Stimulated activated naive CD4-positive, alpha-beta T cell treated with Interleukin-2 at 50 U/mL for 16 hours (primary cell): ENCODE measurements at regions not wholly inside any gene's neighbourhood (a gene's known extent, or its start where the extent isn't known, plus 50 kb on each side); places are given as distances from the start of the nearest gene placed in this dataset.

Experiments used
- DNase-seq: peaks from one replicate; lab custom pipeline; 2025; lab: John Stamatoyannopoulos, UW

DNA sequence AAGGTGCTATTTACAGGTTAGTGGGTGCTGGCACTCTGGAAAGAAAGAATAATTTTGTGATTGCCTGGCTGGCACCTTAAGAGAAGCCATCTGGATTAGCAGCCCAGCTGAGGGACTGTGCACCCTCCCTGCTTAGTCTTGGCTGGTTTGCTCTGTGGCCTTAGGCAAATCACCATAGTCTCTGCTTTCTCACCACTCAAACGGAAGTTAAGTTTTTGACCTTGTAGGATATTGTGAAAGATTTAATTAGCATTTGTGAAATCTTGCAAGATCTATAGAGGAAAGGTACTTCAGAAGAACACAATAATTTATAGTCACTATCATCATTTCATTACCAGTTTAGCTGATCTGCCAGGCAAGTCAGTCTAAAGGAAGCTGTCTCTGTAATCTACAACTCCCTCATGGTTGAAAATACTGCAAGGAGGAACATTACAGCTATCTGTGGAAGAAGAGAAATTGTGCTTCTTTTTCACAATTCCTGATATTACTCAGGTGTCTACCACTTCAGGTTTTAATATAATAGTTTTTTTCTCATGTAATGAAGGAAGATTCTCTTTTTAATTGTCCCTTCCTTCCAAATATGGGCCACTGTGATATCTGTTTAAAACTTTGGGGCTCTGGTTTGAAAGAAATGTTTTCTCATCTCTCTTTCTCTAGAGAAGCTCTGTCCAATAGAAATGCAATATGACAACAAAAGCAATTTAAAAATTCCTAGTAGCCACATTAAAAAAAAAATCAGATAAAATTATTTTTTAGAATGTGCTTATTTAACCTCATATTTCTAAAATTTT lies 219.6 kb downstream of the PTEN start:
- no peak for DNase-seq

DNA sequence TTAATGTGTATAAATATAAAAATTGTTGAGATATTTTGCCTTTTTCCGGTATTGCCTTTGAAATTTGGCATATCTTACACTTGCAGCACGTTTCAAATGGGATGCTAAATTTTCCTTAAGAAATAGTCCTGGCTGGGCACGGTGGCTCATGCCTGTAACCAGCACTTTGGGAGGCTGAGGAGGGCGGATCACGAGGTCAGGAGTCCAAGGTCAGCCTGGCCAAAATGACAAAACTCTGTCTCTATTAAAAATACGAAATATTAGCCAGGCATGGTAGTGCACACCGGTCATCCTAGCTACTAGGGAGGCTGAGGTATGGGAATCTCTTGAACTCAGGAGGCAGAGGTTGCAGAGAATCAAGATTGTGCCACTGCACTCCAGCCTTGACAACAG lies 220.2 kb downstream of the PTEN start:
- DNase-seq, result no peak

GRCh38 chr10:88086187-88086960 lies 222.9 kb downstream of the PTEN start:
- DNase-seq, result no peak

- no peak for DNase-seq
These were observed 225.3 kb downstream of the PTEN start for GRCh38 chr10:88088441-88089340.

DNA sequence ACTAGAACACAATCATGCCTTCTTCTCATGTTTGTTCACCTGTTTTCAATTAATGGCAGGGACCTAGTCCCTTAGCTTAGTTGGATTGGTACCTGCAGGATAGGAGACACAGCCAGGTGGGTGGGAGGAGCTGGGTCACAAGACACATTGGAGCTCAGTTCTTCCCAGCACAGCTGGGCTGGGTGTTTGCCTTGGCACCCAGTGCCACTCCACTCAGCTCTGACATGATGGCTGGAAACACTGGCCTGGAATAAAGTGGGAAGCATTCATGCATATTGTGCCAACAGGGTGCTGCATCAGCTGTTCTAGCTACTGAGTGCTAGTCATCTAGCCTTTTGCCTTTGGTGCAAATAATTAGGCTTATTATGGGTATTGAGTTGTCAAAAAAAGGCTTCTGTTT lies 226.1 kb downstream of the PTEN start:
- DNase-seq, result no peak

DNA sequence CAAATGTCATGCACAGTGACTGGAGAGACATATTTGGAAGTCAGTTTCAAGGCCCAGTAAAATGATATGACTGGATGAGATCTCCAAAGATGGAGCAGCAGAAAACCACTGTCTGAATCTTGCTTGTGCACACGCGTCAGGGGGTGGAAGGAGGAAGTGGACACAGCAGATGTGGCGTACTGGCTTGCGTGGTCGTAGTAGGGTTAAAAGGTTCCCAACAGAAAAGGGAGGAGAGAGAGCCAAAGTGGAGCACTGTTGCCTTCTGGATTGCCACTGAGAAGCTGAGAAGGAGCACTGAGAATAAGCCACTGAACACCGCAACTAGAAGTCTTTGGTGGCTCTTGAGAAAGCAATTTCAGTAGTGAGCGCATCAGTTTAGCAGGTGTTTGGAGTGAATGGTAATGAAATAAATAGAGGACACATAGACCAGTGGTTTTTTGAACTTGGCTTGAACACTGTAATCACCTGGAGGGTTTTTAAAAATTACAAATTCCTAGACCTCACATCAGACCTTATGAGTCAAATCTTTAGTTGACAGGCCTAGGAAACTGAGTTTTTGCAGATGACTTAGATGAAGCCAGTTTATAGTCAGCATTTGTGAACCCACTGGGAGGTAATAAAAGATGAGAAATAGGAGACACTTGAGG lies 227.3 kb downstream of the PTEN start:
- no peak for DNase-seq

GRCh38 chr10:88091490-88092061 lies 228.2 kb downstream of the PTEN start:
- peak; percentile 75 for DNase-seq

DNA sequence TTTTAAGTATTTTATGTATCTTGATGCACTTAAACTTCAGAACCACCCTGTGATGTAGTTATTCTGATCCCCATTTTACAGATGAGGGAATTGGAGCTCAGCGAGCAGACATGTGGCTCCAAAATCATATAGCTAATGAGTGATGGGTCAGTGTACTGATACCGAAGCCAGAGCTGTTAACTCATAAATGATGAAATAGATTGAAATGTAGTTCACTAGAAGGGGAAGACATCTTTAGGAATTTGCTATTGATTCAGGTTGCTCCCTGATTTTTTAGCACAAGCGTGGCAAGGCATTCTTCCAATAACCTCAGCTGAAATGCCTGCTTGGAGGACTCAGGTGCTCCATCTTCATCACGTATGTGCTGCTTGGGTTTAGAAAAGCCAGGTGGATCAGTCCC lies 228.8 kb downstream of the PTEN start:
- no peak for DNase-seq

DNA sequence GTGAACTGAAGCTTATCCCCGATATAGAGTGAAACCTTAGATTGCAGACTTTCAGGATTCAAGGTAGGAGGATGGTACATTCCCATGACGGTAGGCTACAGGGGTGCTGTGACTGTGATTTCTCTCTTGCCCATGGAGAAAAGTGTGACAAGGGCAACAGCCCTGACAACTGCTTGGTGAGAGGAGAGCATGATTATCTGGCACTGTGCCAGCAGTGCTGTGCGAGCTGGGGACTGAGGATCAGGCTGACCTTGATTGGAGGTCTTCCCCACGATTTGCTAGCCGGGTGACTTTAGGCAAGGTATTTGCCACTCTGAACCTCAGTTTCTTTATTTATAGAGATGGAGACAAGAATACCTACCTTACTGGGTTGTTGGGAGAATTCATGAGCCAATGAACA lies 229.5 kb downstream of the PTEN start:
- DNase-seq, result no peak

DNA sequence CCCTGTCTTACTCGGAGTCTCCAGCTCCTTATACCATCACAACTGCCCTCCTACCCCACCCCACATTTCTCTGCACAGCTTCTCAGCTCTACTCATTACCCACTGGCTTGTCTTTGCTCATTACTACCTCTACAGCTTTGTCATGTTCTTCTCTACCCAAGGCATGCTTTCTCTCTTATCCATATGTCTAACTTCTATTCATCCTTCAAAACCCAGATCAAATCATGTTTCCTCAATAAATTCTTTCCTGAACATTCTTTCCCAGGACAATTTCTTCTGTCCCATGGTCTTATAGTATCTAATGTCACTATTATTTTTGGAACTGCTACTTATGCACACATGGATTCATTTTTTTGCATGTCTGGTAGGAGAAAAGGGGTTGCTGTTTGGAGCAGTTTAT lies 231.4 kb downstream of the PTEN start:
- no peak for DNase-seq

- DNase-seq, result no peak
These were observed 231.8 kb downstream of the PTEN start for GRCh38 chr10:88095223-88095721.

DNA sequence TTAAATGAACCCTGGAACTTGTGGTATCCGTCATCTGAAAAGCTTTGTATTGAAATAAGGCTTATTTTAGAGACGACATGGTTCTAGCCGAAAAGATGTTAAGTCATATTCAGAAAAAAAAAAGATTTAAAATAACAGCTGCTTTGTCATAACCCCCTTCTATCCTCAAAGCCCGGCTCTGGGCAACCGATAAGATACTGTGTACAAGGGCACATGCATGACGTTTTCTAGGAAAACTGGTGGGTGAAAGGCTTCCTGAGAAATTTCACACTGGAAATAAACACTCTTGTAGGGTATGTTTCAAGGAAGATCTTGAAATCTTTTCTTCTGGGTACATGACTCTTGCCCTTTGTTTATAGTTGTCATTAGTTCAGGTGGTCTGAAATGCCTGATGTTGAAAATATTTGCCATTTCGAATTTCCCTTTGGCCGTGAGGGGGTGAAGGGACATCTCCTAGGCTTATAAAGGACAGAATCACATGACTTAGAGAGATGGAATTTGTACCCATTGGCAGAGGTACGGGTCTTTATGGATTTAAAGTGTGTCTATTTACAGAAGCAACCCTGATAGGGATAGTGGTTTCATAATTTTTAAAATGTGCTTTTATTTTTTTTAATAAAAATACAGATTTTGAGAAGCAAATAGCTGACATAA lies 232.5 kb downstream of the PTEN start:
- no peak for DNase-seq

DNA sequence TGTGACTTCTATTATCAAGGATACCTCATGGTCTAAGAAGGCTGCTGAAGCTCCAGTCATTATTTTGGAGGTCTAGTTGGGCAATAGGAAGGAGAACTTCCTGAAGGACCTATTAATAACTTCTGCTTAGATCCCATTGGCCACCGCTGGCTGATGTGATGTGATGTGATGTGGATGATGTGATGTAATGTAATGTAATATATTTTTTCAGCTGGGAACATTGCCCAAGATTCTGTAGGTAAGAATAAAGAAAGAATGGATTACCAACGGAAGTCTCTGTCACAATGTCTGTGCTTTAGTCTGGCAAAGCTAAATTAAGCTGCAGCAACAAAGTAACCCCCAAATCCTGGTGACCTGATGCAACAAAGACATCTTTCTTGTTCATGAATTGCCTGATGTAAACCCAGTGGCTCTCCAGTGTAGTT lies 233.7 kb downstream of the PTEN start:
- DNase-seq, result no peak

GRCh38 chr10:88097536-88097935 lies 234.1 kb downstream of the PTEN start:
- DNase-seq, result no peak

- no peak for DNase-seq
These were observed 236.9 kb downstream of the PTEN start for GRCh38 chr10:88100281-88100680.

DNA sequence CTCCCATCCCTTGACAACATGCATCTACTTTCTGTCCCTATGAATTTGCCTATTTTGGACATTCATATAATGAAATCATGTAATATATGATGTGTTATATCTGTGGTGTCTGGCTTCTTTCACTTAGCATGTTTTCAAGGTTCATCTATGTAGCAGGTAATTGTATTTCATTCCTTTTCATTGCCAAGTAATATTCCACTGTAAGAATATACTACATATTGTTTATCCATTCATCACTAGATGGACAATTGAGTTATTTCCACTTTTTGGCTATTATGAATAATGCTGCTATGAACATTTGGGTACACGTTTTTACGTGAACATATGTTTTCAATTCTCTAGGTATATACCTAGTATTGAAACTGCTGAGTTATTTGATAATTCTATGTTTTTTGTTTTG lies 238.2 kb downstream of the PTEN start:
- no peak for DNase-seq

- DNase-seq, result no peak
These were observed 240.2 kb downstream of the PTEN start for GRCh38 chr10:88103576-88103975.

DNA sequence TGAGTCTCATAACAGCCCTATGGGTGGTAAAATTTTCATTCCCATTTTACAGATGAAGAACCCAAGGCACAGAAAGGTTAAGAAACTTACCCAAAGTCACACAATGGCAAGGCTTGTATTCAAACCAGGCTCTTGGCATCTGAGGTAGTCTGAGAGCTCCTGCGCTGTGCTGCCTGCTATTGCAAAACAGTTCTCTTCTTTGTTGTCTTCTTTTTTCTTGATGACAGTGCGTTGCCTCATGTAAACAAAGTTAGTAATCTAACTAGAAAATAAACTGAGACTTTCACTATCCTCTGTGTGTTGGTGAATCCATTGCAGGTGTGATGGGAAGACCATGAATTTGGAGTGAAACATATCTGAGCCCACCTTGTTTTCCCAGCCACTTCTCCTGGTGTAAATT lies 240.8 kb downstream of the PTEN start:
- DNase-seq, result no peak

DNA sequence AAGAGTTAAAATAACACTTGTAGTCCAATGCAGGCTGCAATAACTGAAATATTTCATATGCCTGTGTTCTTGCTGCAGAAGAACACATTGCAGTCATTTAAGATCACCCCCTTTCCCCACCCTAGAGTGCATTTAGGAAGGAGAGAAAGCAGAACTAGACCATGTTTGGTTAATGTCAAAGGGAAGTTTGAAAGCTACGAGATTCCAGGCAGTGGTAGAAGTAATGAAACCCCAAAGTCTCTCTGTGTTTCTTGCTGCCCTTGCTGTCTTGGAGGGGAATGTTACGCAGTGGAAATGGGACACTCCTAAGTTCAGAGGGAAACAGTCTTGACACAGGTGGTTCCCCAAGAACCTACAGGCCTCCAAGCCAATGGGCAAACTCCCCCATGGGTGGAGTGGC lies 242.9 kb downstream of the PTEN start:
- DNase-seq, result no peak

DNA sequence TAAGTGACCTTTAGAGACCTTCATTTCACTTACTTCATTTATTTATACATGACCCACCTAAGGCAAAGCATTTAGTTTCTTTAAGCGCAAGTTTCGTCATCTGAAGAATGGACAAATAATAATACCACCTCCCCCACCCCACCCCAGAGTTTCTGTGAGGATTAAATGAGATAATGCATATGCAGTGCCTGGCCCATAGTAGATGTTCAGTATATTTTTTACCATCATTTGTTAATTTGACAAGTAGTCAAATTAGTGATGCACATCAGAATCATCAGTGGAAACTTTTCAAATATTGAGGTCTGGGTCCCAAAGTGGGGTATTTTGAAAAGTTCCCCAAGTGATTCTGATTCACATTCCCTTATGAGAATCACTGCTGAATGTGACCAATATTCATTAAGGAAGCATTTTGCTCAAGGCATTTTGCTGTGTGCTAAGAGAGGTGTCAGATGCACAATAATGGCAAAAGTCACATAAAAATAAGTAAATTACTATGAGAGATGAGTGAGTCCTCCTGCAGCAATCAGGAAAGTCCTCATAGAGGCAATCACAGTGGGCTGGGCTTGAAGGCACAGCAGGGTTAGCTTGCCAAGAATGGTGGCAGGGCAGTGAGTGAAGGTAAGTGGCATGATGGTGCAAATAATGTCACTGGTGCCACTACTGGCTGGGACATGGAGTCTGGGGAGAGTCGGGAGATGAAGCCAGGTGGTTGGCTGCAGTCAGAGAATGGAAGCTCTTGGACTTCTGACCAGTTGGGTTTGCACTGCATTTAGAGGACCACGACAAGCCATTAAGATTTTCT lies 244.1 kb downstream of the PTEN start:
- no peak for DNase-seq
